CD4-positive, alpha-beta T cell (primary cell): ENCODE measurements at regions not wholly inside any gene's neighbourhood (a gene's known extent, or its start where the extent isn't known, plus 50 kb on each side); places are given as distances from the start of the nearest gene placed in this dataset.

ENCODE experiments used
- ATAC-seq: fragments of 200-7000 bp; cut with Tn5 transposase; one replicate; pipeline ENCODE4 v1.10.0; 2022; ENCODE audit warnings: mild to moderate bottlenecking; ENCODE audit not compliant: poor library complexity
- CTCF ChIA-PET: fragments of 350-600 bp; sonication (Branson Sonifier 250); formaldehyde crosslinking; loops from one replicate; lab custom pipeline; 2021; ENCODE audit warnings: antibody characterized with exemption, inconsistent platforms; lab: Charles Lee
- POLR2A ChIA-PET: fragments of 350-600 bp; sonication (Branson Sonifier 250); formaldehyde crosslinking; loops from one replicate; lab custom pipeline; 2021; ENCODE audit warnings: antibody characterized with exemption, inconsistent platforms; lab: Charles Lee
- DNase-seq, 14 experiments: peaks; one replicate each; pipeline ENCODE4 v3.0.0-alpha.2; 2013 to 2020; ENCODE audit warnings: mixed read lengths in 2 of 14
- H3K27ac ChIP-seq, 2 donors: one replicate each; pipeline versions ENCODE4 v1.5.1 to v1.7.0; 2013; ENCODE audit warnings: low read length in 2 of 2, low read depth in 1 of 2, mild to moderate bottlenecking in 1 of 2
- H3K27me3 ChIP-seq, 2 experiments: 1 replicate in 1 of 2; 2 replicates in 1 of 2; pipeline versions ENCODE4 v1.6.1 to v1.7.0; 2013; ENCODE audit warnings: low read length in 2 of 2, control low read depth in 1 of 2, mild to moderate bottlenecking in 1 of 2, moderate library complexity in 1 of 2; ENCODE audit not compliant: insufficient read depth in 2 of 2, control insufficient read depth in 1 of 2
- H3K36me3 ChIP-seq: one replicate; pipeline ENCODE4 v1.6.1; 2013; ENCODE audit warnings: low read length, control low read depth; ENCODE audit not compliant: insufficient read depth
- H3K4me1 ChIP-seq: one replicate; pipeline ENCODE4 v1.6.1; 2013; ENCODE audit warnings: low read length, control low read depth; ENCODE audit not compliant: insufficient read depth
- H3K4me3 ChIP-seq: one replicate; pipeline ENCODE4 v1.5.1; 2013; ENCODE audit warnings: mild to moderate bottlenecking, low read length, moderate library complexity
- H3K9me3 ChIP-seq, 2 experiments: 1 replicate in 1 of 2; 2 replicates in 1 of 2; pipeline versions ENCODE4 v1.6.1 to v1.7.0; 2013; ENCODE audit warnings: low read length in 2 of 2, mild to moderate bottlenecking in 2 of 2, control low read depth in 1 of 2, moderate library complexity in 1 of 2; ENCODE audit not compliant: control insufficient read depth in 1 of 2, insufficient read depth in 1 of 2
- H3K27ac Mint-ChIP-seq: one replicate; pipeline ENCODE4 v1.8.0; 2020; ENCODE audit warnings: mixed read lengths
- H3K27me3 Mint-ChIP-seq: one replicate; pipeline ENCODE4 v1.8.0; 2021; ENCODE audit warnings: mixed read lengths
- H3K36me3 Mint-ChIP-seq: one replicate; pipeline ENCODE4 v1.8.0; 2021; ENCODE audit warnings: low read depth, mixed read lengths
- H3K4me1 Mint-ChIP-seq: one replicate; pipeline ENCODE4 v1.8.0; 2021; ENCODE audit warnings: low read depth, mixed read lengths
- H3K4me3 Mint-ChIP-seq: one replicate; pipeline ENCODE4 v1.8.0; 2020; ENCODE audit warnings: mild to moderate bottlenecking, mixed read lengths
- H3K9me3 Mint-ChIP-seq: one replicate; pipeline ENCODE4 v1.8.0; 2020; ENCODE audit warnings: mixed read lengths
- CTCF ChIP-seq: fragments of 200-600 bp; IDR thresholded peaks from one replicate; pipeline ENCODE4 v1.8.0; 2022; ENCODE audit warnings: antibody characterized with exemption, mild to moderate bottlenecking
- intact Hi-C, 2 experiments: fragments of 100-400 bp; cut with DNase I in 1 of 2; cut with micrococcal nuclease in 1 of 2; formaldehyde crosslinking; loops; one replicate each; pipeline versions ENCODE4 v1.15.1 to v1.9.0; 2023 to 2025; cut with DNase I, micrococcal nuclease

DNA sequence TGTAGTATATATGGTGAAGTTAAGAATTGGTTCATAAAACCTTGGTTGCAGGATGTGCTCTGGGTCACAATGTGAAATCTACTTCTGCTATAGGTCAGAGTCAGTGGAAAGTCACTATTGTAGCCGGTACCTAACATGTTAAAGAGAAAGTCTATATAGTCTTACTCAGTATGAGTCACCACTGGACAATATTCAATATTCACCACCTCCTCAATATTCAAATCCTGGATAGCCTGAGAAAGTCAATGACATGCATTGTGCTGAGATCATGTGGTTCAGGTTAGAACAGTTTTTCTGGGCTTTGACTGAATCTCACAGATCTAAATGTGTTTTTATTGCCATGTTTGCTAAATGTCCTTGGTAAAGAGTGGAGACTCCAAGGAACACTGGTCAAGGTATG, 108.8 kb downstream of the HMHB1 start:
- no peaks in the 10 kb centered on the region for H3K9me3 ChIP-seq
- TF ChIP-seq CTCF, result no peak
- intact Hi-C loops, result no loop called here
- Mint-ChIP-seq H3K27me3 (no peaks in the 10 kb centered on the region), H3K27ac (no peak overlapping the region), H3K4me1 (no peaks in the 10 kb centered on the region), H3K4me3 (no peak overlapping the region), H3K9me3 (no peaks in the 10 kb centered on the region), H3K36me3 (no peaks in the 10 kb centered on the region)
- H3K36me3 ChIP-seq, result no peaks in the 10 kb centered on the region
- no peak for DNase-seq
- no peak overlapping the region for H3K27ac ChIP-seq
- POLR2A ChIA-PET, result no interaction called here
- ATAC-seq, result no peak
- H3K4me1 ChIP-seq, result no peaks in the 10 kb centered on the region
- H3K27me3 ChIP-seq, result no peaks in the 10 kb centered on the region
- CTCF ChIA-PET, result no interaction called here
- no peak overlapping the region for H3K4me3 ChIP-seq

DNA sequence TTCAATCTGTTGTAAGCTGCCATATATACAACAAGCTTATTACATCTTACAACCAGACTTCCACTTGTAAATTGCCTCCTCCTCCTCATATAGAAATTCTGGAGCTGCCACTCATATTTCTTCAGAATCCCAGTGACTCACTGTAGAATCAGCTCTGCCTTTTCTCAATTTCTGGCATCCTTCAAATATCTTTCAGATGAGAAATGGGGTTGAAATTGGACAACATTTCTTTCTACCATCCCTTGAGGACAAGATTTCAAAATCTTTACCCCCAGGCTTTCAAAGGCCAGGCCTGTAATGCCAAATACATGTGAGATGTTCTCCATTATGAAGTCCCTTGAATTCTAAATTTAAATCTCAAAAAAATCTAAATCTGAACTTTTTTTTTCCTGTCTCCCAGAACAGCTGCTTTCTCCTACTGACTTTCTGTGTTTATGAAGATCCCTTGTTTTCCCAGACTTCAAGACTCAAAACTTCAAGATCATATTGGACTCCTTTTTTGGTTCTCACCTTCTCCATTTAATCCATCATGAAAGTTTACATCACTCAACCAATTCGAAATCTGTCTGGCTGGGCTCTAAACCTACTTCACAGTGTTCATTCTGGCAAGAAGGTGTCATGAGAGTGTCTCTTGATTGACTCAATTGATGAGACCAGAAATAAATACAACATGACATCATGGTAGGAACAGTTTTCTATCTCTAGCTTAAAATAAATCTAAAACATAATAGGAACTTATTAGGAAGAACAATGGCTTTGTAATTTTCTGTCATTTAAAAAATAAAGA, 109.8 kb downstream of the HMHB1 start:
- no peaks in the 10 kb centered on the region for H3K9me3 Mint-ChIP-seq
- H3K4me3 Mint-ChIP-seq, result no peak overlapping the region
- H3K36me3 Mint-ChIP-seq, result no peaks in the 10 kb centered on the region
- no peak overlapping the region for H3K27ac ChIP-seq
- intact Hi-C loops, result no loop called here
- ATAC-seq (no peak), DNase-seq (no peak)
- H3K27me3 Mint-ChIP-seq, result no peaks in the 10 kb centered on the region
- H3K4me1 ChIP-seq, result no peaks in the 10 kb centered on the region
- H3K27me3 ChIP-seq, result no peaks in the 10 kb centered on the region
- no peaks in the 10 kb centered on the region for H3K9me3 ChIP-seq
- H3K4me1 Mint-ChIP-seq, result no peaks in the 10 kb centered on the region
- ChIA-PET CTCF (no interaction called here), POLR2A (no interaction called here)
- H3K4me3 ChIP-seq, result no peak overlapping the region
- no peaks in the 10 kb centered on the region for H3K36me3 ChIP-seq
- no peak overlapping the region for H3K27ac Mint-ChIP-seq
- TF ChIP-seq CTCF, result no peak

- no peak overlapping the region for H3K4me3 ChIP-seq
- no peaks in the 10 kb centered on the region for H3K27me3 Mint-ChIP-seq
- no peak overlapping the region for H3K4me3 Mint-ChIP-seq
- H3K27me3 ChIP-seq, result no peaks in the 10 kb centered on the region
- no peaks in the 10 kb centered on the region for H3K36me3 ChIP-seq
- POLR2A ChIA-PET, result no interaction called here
- H3K9me3 ChIP-seq, result no peaks in the 10 kb centered on the region
- H3K27ac Mint-ChIP-seq, result no peak overlapping the region
- no peak for TF ChIP-seq CTCF
- H3K9me3 Mint-ChIP-seq, result no peaks in the 10 kb centered on the region
- ATAC-seq, result no peak
- H3K36me3 Mint-ChIP-seq, result no peaks in the 10 kb centered on the region
- no peaks in the 10 kb centered on the region for H3K4me1 ChIP-seq
- H3K27ac ChIP-seq, result no peak overlapping the region
- CTCF ChIA-PET, result no interaction called here
- DNase-seq, result no peak
- no peaks in the 10 kb centered on the region for H3K4me1 Mint-ChIP-seq
- intact Hi-C loops, result no loop called here
Observed at GRCh38 chr5:143922718-143923117, 110.8 kb downstream of the HMHB1 start.
